H9 (cell line): ENCODE measurements at regions not wholly inside any gene's neighbourhood (a gene's known extent, or its start where the extent isn't known, plus 50 kb on each side); places are given as distances from the start of the nearest gene placed in this dataset.

ENCODE experiments used
- DNase-seq: peaks from one replicate; pipeline ENCODE4 v3.0.0-alpha.2; 2017
- H2AFZ ChIP-seq: one replicate; pipeline ENCODE4 v1.6.1; 2013; ENCODE audit warnings: mild to moderate bottlenecking, low read length, control low read depth, moderate library complexity
- H2AK5ac ChIP-seq: 2 replicates; pipeline ENCODE4 v1.6.1; 2013; ENCODE audit warnings: low read length, control low read depth, mixed read lengths; ENCODE audit not compliant: insufficient read length
- H2BK120ac ChIP-seq: one replicate; pipeline ENCODE4 v1.6.1; 2013; ENCODE audit warnings: low read depth, mild to moderate bottlenecking, low read length, control low read depth, inconsistent platforms; ENCODE audit not compliant: poor library complexity, severe bottlenecking
- H2BK12ac ChIP-seq: 2 replicates; pipeline ENCODE4 v1.6.1; 2013; ENCODE audit warnings: low read length, control low read depth, mixed read lengths, low read depth; ENCODE audit not compliant: insufficient read length
- H2BK15ac ChIP-seq: 2 replicates; pipeline ENCODE4 v1.6.1; 2013; ENCODE audit warnings: low read depth, low read length, control low read depth
- H2BK20ac ChIP-seq: one replicate; pipeline ENCODE4 v1.6.1; 2013; ENCODE audit warnings: low read depth, mild to moderate bottlenecking, low read length, control low read depth, inconsistent platforms; ENCODE audit not compliant: poor library complexity, severe bottlenecking
- H2BK5ac ChIP-seq: 2 replicates; pipeline ENCODE4 v1.6.1; 2013; ENCODE audit warnings: low read length, control low read depth, mixed read lengths; ENCODE audit not compliant: insufficient read length
- H3K14ac ChIP-seq: 2 replicates; pipeline ENCODE4 v1.6.1; 2013; ENCODE audit warnings: low read length, control low read depth; ENCODE audit not compliant: insufficient read depth
- H3K18ac ChIP-seq: 2 replicates; pipeline ENCODE4 v1.6.1; 2013; ENCODE audit warnings: low read depth, mild to moderate bottlenecking, mixed read lengths, low read length, control low read depth; ENCODE audit not compliant: insufficient read length
- H3K23ac ChIP-seq: 2 replicates; pipeline ENCODE4 v1.6.1; 2013; ENCODE audit warnings: low read length, control low read depth, mixed read lengths, low read depth; ENCODE audit not compliant: insufficient read length
- H3K23me2 ChIP-seq: 2 replicates; pipeline ENCODE4 v1.6.1; 2013; ENCODE audit warnings: low read depth, mild to moderate bottlenecking, mixed read lengths, low read length, control low read depth; ENCODE audit not compliant: insufficient read length, poor library complexity, severe bottlenecking
- H3K27ac ChIP-seq: 2 replicates; pipeline ENCODE4 v1.5.1; 2013; ENCODE audit warnings: low read length, control low read depth, mixed read lengths, low read depth; ENCODE audit not compliant: insufficient read length
- H3K27me3 ChIP-seq: 2 replicates; pipeline ENCODE4 v1.6.1; 2013; ENCODE audit warnings: low read length, control low read depth, inconsistent platforms; ENCODE audit not compliant: insufficient read depth
- H3K4ac ChIP-seq: 2 replicates; pipeline ENCODE4 v1.6.1; 2013; ENCODE audit warnings: low read depth, mild to moderate bottlenecking, control low read depth, inconsistent platforms, low read length, moderate library complexity
- H3K4me1 ChIP-seq: 2 replicates; pipeline ENCODE4 v1.6.1; 2013; ENCODE audit warnings: low read length, control low read depth, inconsistent platforms; ENCODE audit not compliant: insufficient read depth
- H3K4me2 ChIP-seq: 2 replicates; pipeline ENCODE4 v1.6.1; 2013; ENCODE audit warnings: low read length, control low read depth, mixed read lengths; ENCODE audit not compliant: insufficient read length, insufficient read depth
- H3K56ac ChIP-seq: 2 replicates; pipeline ENCODE4 v1.6.1; 2013; ENCODE audit warnings: low read depth, mild to moderate bottlenecking, mixed read lengths, low read length, control low read depth; ENCODE audit not compliant: insufficient read length
- H3K79me1 ChIP-seq: 2 replicates; pipeline ENCODE4 v1.6.1; 2013; ENCODE audit warnings: low read depth, mild to moderate bottlenecking, moderate library complexity, low read length, control low read depth, inconsistent platforms; ENCODE audit not compliant: insufficient read depth, poor library complexity, severe bottlenecking
- H3K79me2 ChIP-seq: 2 replicates; pipeline ENCODE4 v1.6.1; 2013; ENCODE audit warnings: low read length, control low read depth, inconsistent platforms; ENCODE audit not compliant: insufficient read depth
- H3K9ac ChIP-seq: 2 replicates; pipeline ENCODE4 v1.6.1; 2013; ENCODE audit warnings: low read length, control low read depth, mixed read lengths; ENCODE audit not compliant: insufficient read length; ENCODE audit errors: extremely low read depth
- H3K9me3 ChIP-seq: one replicate; pipeline ENCODE4 v1.6.1; 2013; ENCODE audit warnings: low read depth, low read length, inconsistent platforms; ENCODE audit not compliant: control insufficient read depth
- H3T11ph ChIP-seq: one replicate; pipeline ENCODE4 v1.6.1; 2013; ENCODE audit warnings: mild to moderate bottlenecking, low read length, control low read depth, inconsistent platforms
- H4K20me1 ChIP-seq: one replicate; pipeline ENCODE4 v1.6.1; 2013; ENCODE audit not compliant: control insufficient read depth, insufficient read length, insufficient read depth
- H4K5ac ChIP-seq: 2 replicates; pipeline ENCODE4 v1.6.1; 2013; ENCODE audit warnings: low read depth, mild to moderate bottlenecking, mixed read lengths, low read length, control low read depth; ENCODE audit not compliant: insufficient read length
- H4K8ac ChIP-seq: replicated peaks from 2 replicates; pipeline ENCODE4 v1.6.1; 2013; ENCODE audit warnings: low read length, control low read depth, mixed read lengths, low read depth; ENCODE audit not compliant: insufficient read length
- H4K91ac ChIP-seq: 2 replicates; pipeline ENCODE4 v1.6.1; 2013; ENCODE audit warnings: low read depth, mild to moderate bottlenecking, moderate library complexity, mixed read lengths, low read length, control low read depth; ENCODE audit not compliant: insufficient read length
- H3K27ac Mint-ChIP-seq, 3 experiments: 2 replicates in 2 of 3; 3 replicates in 1 of 3; pipeline ENCODE4 v1.8.0; 2020 to 2021; ENCODE audit warnings: mixed read lengths in 3 of 3, mild to moderate bottlenecking in 1 of 3, moderate library complexity in 1 of 3
- H3K27me3 Mint-ChIP-seq: 2 replicates; pipeline ENCODE4 v1.8.0; 2021; ENCODE audit warnings: low read depth, mild to moderate bottlenecking, moderate library complexity, mixed read lengths
- H3K36me3 Mint-ChIP-seq, 3 experiments: 2 replicates in 2 of 3; 3 replicates in 1 of 3; pipeline ENCODE4 v1.8.0; 2020 to 2021; ENCODE audit warnings: low read depth in 3 of 3, mixed read lengths in 3 of 3; ENCODE audit not compliant: insufficient read depth in 1 of 3
- H3K4me1 Mint-ChIP-seq, 2 experiments: 2 replicates each; pipeline ENCODE4 v1.8.0; 2020; ENCODE audit warnings: mixed read lengths in 2 of 2
- H3K4me3 Mint-ChIP-seq, 2 experiments: 2 replicates in 1 of 2; 3 replicates in 1 of 2; pipeline ENCODE4 v1.8.0; 2020 to 2021; ENCODE audit warnings: mild to moderate bottlenecking in 2 of 2, mixed read lengths in 2 of 2, moderate library complexity in 1 of 2
- H3K9me3 Mint-ChIP-seq, 2 experiments: 2 replicates in 1 of 2; 3 replicates in 1 of 2; pipeline ENCODE4 v1.8.0; 2020; ENCODE audit warnings: mild to moderate bottlenecking in 2 of 2, mixed read lengths in 2 of 2, moderate library complexity in 1 of 2
- WGBS: extraction: QIAGEN DNeasy Blood & Tissue Kit; methylation state at CpG from one replicate; pipeline ENCODE4 v1.1.7; 2013; ENCODE audit warnings: missing lambda C conversion rate, low lambda C conversion rate, mixed read lengths; ENCODE audit not compliant: insufficient read length; ENCODE audit errors: extremely low coverage; 5-methylcytosine and 5-hydroxymethylcytosine counted together
- TF ChIP-seq, protein P1 (sequence below): fragments of 200-600 bp; sonication (generic); conservative IDR thresholded peaks from 3 replicates; pipeline ENCODE4 v1.8.0; 2021; ENCODE audit warnings: antibody characterized with exemption, mild to moderate bottlenecking

DNA sequence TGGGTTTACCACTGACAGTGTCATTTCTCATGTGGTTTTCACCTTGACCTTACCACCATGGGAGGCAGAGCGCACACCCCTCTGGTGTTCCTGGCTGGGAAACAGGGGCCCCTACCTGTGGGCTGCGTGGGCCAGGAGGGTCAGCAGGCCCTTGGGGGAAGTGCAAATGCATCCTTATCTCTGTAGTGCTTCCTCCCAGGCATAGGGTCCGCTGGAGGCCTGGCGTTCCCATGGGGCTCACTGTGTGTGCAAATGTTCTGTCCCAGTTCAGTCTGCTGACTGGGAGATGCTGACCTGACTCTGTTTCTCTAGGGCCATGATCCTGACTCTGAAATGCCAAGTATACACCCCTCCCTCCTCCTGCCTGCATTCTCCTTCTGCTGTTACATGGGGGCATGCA is 81.3 kb downstream of the SLC25A47 start:
- H2BK20ac ChIP-seq: no peak overlapping the region

More for the DNA sequence above, 81.3 kb downstream of the SLC25A47 start:
- H2BK12ac ChIP-seq: no peak overlapping the region
- Mint-ChIP-seq H3K4me1 (peaks cover 53 to 71% of the 10 kb centered on the region in 2 experiments), H3K36me3 (no peaks in the 10 kb centered on the region), H3K27me3 (no peaks in the 10 kb centered on the region; the same call in 1 of the 2 replicates), H3K27ac (peak overlapping the region in 1 of 3 experiments; percentile 26; a peak in 1 of 7 replicates), H3K9me3 (no peaks in the 10 kb centered on the region), H3K4me3 (no peak overlapping the region)
- no peaks in the 10 kb centered on the region for H3K23me2 ChIP-seq
- H3K27me3 ChIP-seq: no peaks in the 10 kb centered on the region
- no peak overlapping the region for H2BK5ac ChIP-seq
- no peak overlapping the region for H4K5ac ChIP-seq
- no peak for DNase-seq
- H4K8ac ChIP-seq: no peak overlapping the region
- no peak overlapping the region for H2AK5ac ChIP-seq
- H4K91ac ChIP-seq: no peak overlapping the region
- H3K14ac ChIP-seq: no peak overlapping the region
- no peak overlapping the region for H3K23ac ChIP-seq
- H3K9ac ChIP-seq: no peak overlapping the region
- H3K9me3 ChIP-seq: no peaks in the 10 kb centered on the region
- H3K79me2 ChIP-seq: no peaks in the 10 kb centered on the region
- no peak overlapping the region for H3K4me2 ChIP-seq
- no peak overlapping the region for H3T11ph ChIP-seq
- no peak overlapping the region for H2AFZ ChIP-seq
- H4K20me1 ChIP-seq: no peaks in the 10 kb centered on the region
- no peak overlapping the region for H3K27ac ChIP-seq
- H2BK120ac ChIP-seq: no peak overlapping the region
- H2BK15ac ChIP-seq: no peak overlapping the region
- no peak overlapping the region for H3K18ac ChIP-seq
- H3K56ac ChIP-seq: no peak overlapping the region
- TF ChIP-seq, protein P1, sequence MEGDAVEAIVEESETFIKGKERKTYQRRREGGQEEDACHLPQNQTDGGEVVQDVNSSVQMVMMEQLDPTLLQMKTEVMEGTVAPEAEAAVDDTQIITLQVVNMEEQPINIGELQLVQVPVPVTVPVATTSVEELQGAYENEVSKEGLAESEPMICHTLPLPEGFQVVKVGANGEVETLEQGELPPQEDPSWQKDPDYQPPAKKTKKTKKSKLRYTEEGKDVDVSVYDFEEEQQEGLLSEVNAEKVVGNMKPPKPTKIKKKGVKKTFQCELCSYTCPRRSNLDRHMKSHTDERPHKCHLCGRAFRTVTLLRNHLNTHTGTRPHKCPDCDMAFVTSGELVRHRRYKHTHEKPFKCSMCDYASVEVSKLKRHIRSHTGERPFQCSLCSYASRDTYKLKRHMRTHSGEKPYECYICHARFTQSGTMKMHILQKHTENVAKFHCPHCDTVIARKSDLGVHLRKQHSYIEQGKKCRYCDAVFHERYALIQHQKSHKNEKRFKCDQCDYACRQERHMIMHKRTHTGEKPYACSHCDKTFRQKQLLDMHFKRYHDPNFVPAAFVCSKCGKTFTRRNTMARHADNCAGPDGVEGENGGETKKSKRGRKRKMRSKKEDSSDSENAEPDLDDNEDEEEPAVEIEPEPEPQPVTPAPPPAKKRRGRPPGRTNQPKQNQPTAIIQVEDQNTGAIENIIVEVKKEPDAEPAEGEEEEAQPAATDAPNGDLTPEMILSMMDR: no peak
- H3K79me1 ChIP-seq: no peaks in the 10 kb centered on the region
- H3K4ac ChIP-seq: no peak overlapping the region
- H3K4me1 ChIP-seq: peaks cover 12% of the 10 kb centered on the region; the same call in 1 of the 2 replicates
- WGBS: no CpG with 5 or more reads among the region's 4 CpGs
